GM12878 (cell line): ENCODE measurements at regions not wholly inside any gene's neighbourhood (a gene's known extent, or its start where the extent isn't known, plus 50 kb on each side); places are given as distances from the start of the nearest gene placed in this dataset.

ENCODE experiments used
- ATAC-seq: fragments of 200-7000 bp; cut with Tn5 transposase; 3 replicates; pipeline ENCODE4 v1.9.1; 2020; ENCODE audit warnings: mild to moderate bottlenecking, moderate library complexity
- BruUV-seq: library from RNA; stranded (reverse); fragments of 400-500 nt; replicated peaks from 2 replicates; lab custom pipeline; 2021; lab: Mats Ljungman, UMichigan
- CTCF ChIA-PET: fragments of 300-600 bp; sonication (Branson Sonifier 250); formaldehyde crosslinking; extraction: SDS; loops from one replicate; lab custom pipeline; 2021; ENCODE audit warnings: inconsistent platforms; lab: Yijun Ruan, JAX
- POLR2A ChIA-PET: fragments of 350-600 bp; formaldehyde crosslinking; extraction: SDS; loops from one replicate; lab custom pipeline; 2021; ENCODE audit warnings: inconsistent platforms; lab: Charles Lee
- RAD21 ChIA-PET: fragments of 300-600 bp; sonication (Branson Sonifier 250); formaldehyde crosslinking; loops from one replicate; lab custom pipeline; 2023; ENCODE audit warnings: antibody characterized with exemption; ENCODE audit not compliant: unreplicated experiment; lab: Charles Lee
- SMC1A ChIA-PET: fragments of 300-600 bp; sonication (Branson Sonifier 250); formaldehyde crosslinking; loops from one replicate; lab custom pipeline; 2023; ENCODE audit not compliant: unreplicated experiment, uncharacterized antibody; lab: Charles Lee
- DNase-seq: peaks from one replicate; pipeline ENCODE4 v3.0.0-alpha.2; 2011; ENCODE audit warnings: low read depth, low spot score
- FAIRE-seq: peaks from 3 replicates; lab custom pipeline; 2011; peaks lifted over from hg19 to GRCh38; lab: Jason Lieb, UNC
- H2AFZ ChIP-seq: 2 replicates; pipeline ENCODE4 v1.6.0; 2011; ENCODE audit warnings: low read depth, low read length, control low read depth; ENCODE audit not compliant: control insufficient read depth
- H3K27ac ChIP-seq: 2 replicates; pipeline ENCODE4 v1.5.1; 2011; ENCODE audit warnings: control low read depth; ENCODE audit not compliant: control insufficient read depth, insufficient read depth
- H3K27me3 ChIP-seq, 2 experiments: replicated peaks in 1 of 2; 2 replicates each; pipeline versions ENCODE4 v1.6.0 to v1.6.1; 2011; ENCODE audit warnings: low read length in 1 of 2; ENCODE audit not compliant: control insufficient read depth in 2 of 2, insufficient read depth in 2 of 2
- H3K36me3 ChIP-seq, 2 experiments: 2 replicates each; pipeline ENCODE4 v1.5.1; 2011; ENCODE audit warnings: low read length in 1 of 2; ENCODE audit not compliant: control insufficient read depth in 2 of 2, insufficient read depth in 2 of 2
- H3K4me1 ChIP-seq: 2 replicates; pipeline ENCODE4 v1.6.1; 2011; ENCODE audit warnings: mild to moderate bottlenecking, low read length, moderate library complexity, mixed read lengths; ENCODE audit not compliant: control insufficient read depth, insufficient read depth
- H3K4me2 ChIP-seq: 2 replicates; pipeline ENCODE4 v1.6.0; 2011; ENCODE audit warnings: control low read depth; ENCODE audit not compliant: control insufficient read depth, insufficient read depth
- H3K4me3 ChIP-seq: fragments of 200-600 bp; sonication (generic); 2 replicates; pipeline ENCODE4 v1.5.1; 2016
- H3K79me2 ChIP-seq: 2 replicates; pipeline ENCODE4 v1.6.0; 2011; ENCODE audit warnings: low read length; ENCODE audit not compliant: control insufficient read depth, insufficient read depth
- H3K9ac ChIP-seq: 2 replicates; pipeline ENCODE4 v1.8.0; 2011; ENCODE audit warnings: low read length, control low read depth, mixed read lengths; ENCODE audit not compliant: control insufficient read depth, insufficient read depth
- H3K9me3 ChIP-seq: replicated peaks from 3 replicates; pipeline ENCODE4 v1.5.1; 2011; ENCODE audit warnings: mild to moderate bottlenecking, low read length; ENCODE audit not compliant: control insufficient read depth, insufficient read depth
- H4K20me1 ChIP-seq: 2 replicates; pipeline ENCODE4 v1.6.0; 2011; ENCODE audit not compliant: control insufficient read depth, insufficient read depth
- ATF7 ChIP-seq: fragments of 450-650 bp; IDR thresholded peaks from 2 replicates; pipeline ENCODE4 v1.6.1; 2016; ENCODE audit warnings: low read depth, mild to moderate bottlenecking
- BMI1 ChIP-seq: fragments of 450-650 bp; IDR thresholded peaks from 2 replicates; pipeline ENCODE4 v1.6.1; 2016; ENCODE audit warnings: mild to moderate bottlenecking, moderate library complexity, borderline replicate concordance
- BRCA1 ChIP-seq: IDR thresholded peaks from 2 replicates; pipeline ENCODE4 v1.6.1; 2011; ENCODE audit warnings: low read depth, low read length, improper control_type of control experiment
- CBFB ChIP-seq: IDR thresholded peaks from 2 replicates; pipeline ENCODE4 v1.6.1; 2016; ENCODE audit warnings: antibody characterized with exemption, low read depth
- CHD1 ChIP-seq: IDR thresholded peaks from 2 replicates; pipeline ENCODE4 v1.6.1; 2012; ENCODE audit warnings: low read depth, low read length, improper control_type of control experiment
- EED ChIP-seq: sonication (generic); IDR thresholded peaks from 2 replicates; pipeline ENCODE4 v1.6.1; 2016; ENCODE audit warnings: antibody characterized with exemption, low read depth
- ESRRA ChIP-seq: IDR thresholded peaks from 2 replicates; pipeline ENCODE4 v1.6.1; 2012; ENCODE audit warnings: mild to moderate bottlenecking, low read length, improper control_type of control experiment
- FOS ChIP-seq: IDR thresholded peaks from 3 replicates; pipeline ENCODE4 v1.6.1; 2011; ENCODE audit warnings: borderline replicate concordance; ENCODE audit not compliant: insufficient read length; ENCODE audit errors: extremely low read depth
- GATAD2B ChIP-seq: fragments of 450-650 bp; conservative IDR thresholded peaks from 2 replicates; pipeline ENCODE4 v1.6.1; 2017; ENCODE audit warnings: low read depth, mild to moderate bottlenecking, moderate library complexity
- IKZF1 ChIP-seq: fragments of 450-650 bp; conservative IDR thresholded peaks from 2 replicates; pipeline ENCODE4 v1.6.1; 2017; ENCODE audit warnings: antibody characterized with exemption, mild to moderate bottlenecking
- IRF4 ChIP-seq: IDR thresholded peaks from 2 replicates; pipeline ENCODE4 v1.6.1; 2011; ENCODE audit warnings: low read depth, low read length
- JUNB ChIP-seq: IDR thresholded peaks from 2 replicates; pipeline ENCODE4 v1.6.1; 2016; ENCODE audit warnings: antibody characterized with exemption, mild to moderate bottlenecking
- KDM1A ChIP-seq: fragments of 200-600 bp; sonication (generic); IDR thresholded peaks from 2 replicates; pipeline ENCODE4 v1.6.1; 2016; ENCODE audit warnings: borderline replicate concordance
- MAX ChIP-seq: IDR thresholded peaks from 2 replicates; pipeline ENCODE4 v1.6.1; 2012; ENCODE audit warnings: low read depth, low read length, improper control_type of control experiment
- MXI1 ChIP-seq: fragments of 150-350 bp; IDR thresholded peaks from 2 replicates; pipeline ENCODE4 v1.6.1; 2011; ENCODE audit warnings: low read depth, mild to moderate bottlenecking, inconsistent platforms, low read length, improper control_type of control experiment
- PML ChIP-seq: IDR thresholded peaks from 2 replicates; pipeline ENCODE4 v1.6.1; 2012; ENCODE audit warnings: low read length, inconsistent platforms
- POU2F2 ChIP-seq: IDR thresholded peaks from 3 replicates; pipeline ENCODE4 v1.6.1; 2011; ENCODE audit warnings: low read depth, mild to moderate bottlenecking, low read length, borderline replicate concordance
- RELB ChIP-seq: fragments of 450-650 bp; IDR thresholded peaks from 2 replicates; pipeline ENCODE4 v1.6.1; 2017; ENCODE audit warnings: low read depth, mild to moderate bottlenecking, moderate library complexity
- SMAD5 ChIP-seq: IDR thresholded peaks from 2 replicates; pipeline ENCODE4 v1.6.1; 2016; ENCODE audit warnings: antibody characterized with exemption, low read depth
- TARDBP ChIP-seq: IDR thresholded peaks from 2 replicates; pipeline ENCODE4 v1.6.1; 2016; ENCODE audit warnings: borderline replicate concordance
- whole genome bisulfite sequencing: methylation state at CpG from one replicate; pipeline ENCODE4 v1.1.6; 2016; ENCODE audit warnings: low lambda C conversion rate; ENCODE audit not compliant: insufficient replicate concordance, insufficient coverage; ENCODE audit errors: missing lambda C conversion rate; 5-methylcytosine and 5-hydroxymethylcytosine counted together
- in situ Hi-C: fragments of 300-500 bp; cut with MboI; formaldehyde crosslinking; loops from 9 replicates; pipeline ENCODE4 v1.14.3; 2018; ENCODE audit warnings: mixed read lengths
- intact Hi-C: fragments of 100-400 bp; cut with micrococcal nuclease; formaldehyde crosslinking; loops from one replicate; pipeline ENCODE4 v1.14.2; 2022; ENCODE audit not compliant: unreplicated experiment

GRCh38 chr22:34886391-34886790, 179.6 kb upstream of the ISX start:
- H3K27ac ChIP-seq: no peak overlapping the region
- H2AFZ ChIP-seq: no peak overlapping the region
- H3K9me3 ChIP-seq: peaks cover 4% of the 10 kb centered on the region; the same call in 2 of the 3 replicates
- 66% methylated on average over 2 of the region's 2 CpGs for WGBS
- ChIA-PET RAD21 (no interaction called here), POLR2A (no interaction called here)
- intact Hi-C loops: no loop called here
- no peaks in the 10 kb centered on the region for H3K27me3 ChIP-seq
- ATAC-seq: no peak
- TF ChIP-seq EED (no peak), PML (no peak), ESRRA (no peak)
- TF ChIP-seq, all 136 proteins: peak for 0
- no peak overlapping the region for H3K4me2 ChIP-seq
- H3K4me1 ChIP-seq: no peaks in the 10 kb centered on the region
- no peaks in the 10 kb centered on the region for H3K79me2 ChIP-seq
- SMC1A ChIA-PET: no interaction called here
- FAIRE-seq (no peak), DNase-seq (no peak)
- BruUV-seq: no TSS peak
- no peaks in the 10 kb centered on the region for H3K36me3 ChIP-seq
- in situ Hi-C loops: no loop called here
- CTCF ChIA-PET: no interaction called here
- no peak overlapping the region for H3K9ac ChIP-seq
- no peaks in the 10 kb centered on the region for H4K20me1 ChIP-seq
- H3K4me3 ChIP-seq: no peak overlapping the region

- H4K20me1 ChIP-seq: no peaks in the 10 kb centered on the region
- TF ChIP-seq MXI1 (no peak), JUNB (no peak), POU2F2 (no peak), KDM1A (no peak), CHD1 (no peak), IKZF1 (no peak), CBFB (no peak), MAX (no peak), IRF4 (no peak), FOS (no peak), ATF7 (no peak), TARDBP (no peak), SMAD5 (no peak), BMI1 (no peak), BRCA1 (no peak), RELB (no peak), GATAD2B (no peak)
- no peak overlapping the region for H3K27ac ChIP-seq
- no peaks in the 10 kb centered on the region for H3K27me3 ChIP-seq
- ChIA-PET SMC1A (no interaction called here), CTCF (no interaction called here), POLR2A (no interaction called here), RAD21 (no interaction called here)
- no peaks in the 10 kb centered on the region for H3K36me3 ChIP-seq
- 0% methylated on average over 1 of the region's 1 CpG for WGBS
- intact Hi-C loops (no loop called here), in situ Hi-C loops (no loop called here)
- H3K9me3 ChIP-seq: peaks cover 4% of the 10 kb centered on the region; the same call in 2 of the 3 replicates
- no peak overlapping the region for H3K9ac ChIP-seq
- H3K4me3 ChIP-seq: no peak overlapping the region
- H3K4me2 ChIP-seq: no peak overlapping the region
- H2AFZ ChIP-seq: no peak overlapping the region
- FAIRE-seq: no peak
- H3K4me1 ChIP-seq: no peaks in the 10 kb centered on the region
- ATAC-seq: no peak
- no peaks in the 10 kb centered on the region for H3K79me2 ChIP-seq
- DNase-seq: no peak
- no TSS peak for BruUV-seq
These were observed 179.1 kb upstream of the ISX start for GRCh38 chr22:34886812-34887211.
